B cell (primary cell): ENCODE measurements at regions not wholly inside any gene's neighbourhood (a gene's known extent, or its start where the extent isn't known, plus 50 kb on each side); places are given as distances from the start of the nearest gene placed in this dataset.

Experiments used
- EZH2 ChIP-seq: IDR thresholded peaks from 2 replicates; pipeline ENCODE4 v1.6.1; 2012; ENCODE audit warnings: borderline replicate concordance, low read depth, mild to moderate bottlenecking, moderate library complexity, low read length; ENCODE audit not compliant: insufficient read depth, poor library complexity, severe bottlenecking
- TF ChIP-seq, protein P1 (sequence below): fragments of 200-600 bp; IDR thresholded peaks from one replicate; pipeline ENCODE4 v1.8.0; 2022; ENCODE audit warnings: antibody characterized with exemption, mild to moderate bottlenecking

GRCh38 chr3:168424059-168424734 lies 328.5 kb upstream of the GOLIM4 start:
- TF ChIP-seq, protein P1, sequence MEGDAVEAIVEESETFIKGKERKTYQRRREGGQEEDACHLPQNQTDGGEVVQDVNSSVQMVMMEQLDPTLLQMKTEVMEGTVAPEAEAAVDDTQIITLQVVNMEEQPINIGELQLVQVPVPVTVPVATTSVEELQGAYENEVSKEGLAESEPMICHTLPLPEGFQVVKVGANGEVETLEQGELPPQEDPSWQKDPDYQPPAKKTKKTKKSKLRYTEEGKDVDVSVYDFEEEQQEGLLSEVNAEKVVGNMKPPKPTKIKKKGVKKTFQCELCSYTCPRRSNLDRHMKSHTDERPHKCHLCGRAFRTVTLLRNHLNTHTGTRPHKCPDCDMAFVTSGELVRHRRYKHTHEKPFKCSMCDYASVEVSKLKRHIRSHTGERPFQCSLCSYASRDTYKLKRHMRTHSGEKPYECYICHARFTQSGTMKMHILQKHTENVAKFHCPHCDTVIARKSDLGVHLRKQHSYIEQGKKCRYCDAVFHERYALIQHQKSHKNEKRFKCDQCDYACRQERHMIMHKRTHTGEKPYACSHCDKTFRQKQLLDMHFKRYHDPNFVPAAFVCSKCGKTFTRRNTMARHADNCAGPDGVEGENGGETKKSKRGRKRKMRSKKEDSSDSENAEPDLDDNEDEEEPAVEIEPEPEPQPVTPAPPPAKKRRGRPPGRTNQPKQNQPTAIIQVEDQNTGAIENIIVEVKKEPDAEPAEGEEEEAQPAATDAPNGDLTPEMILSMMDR = no peak
- no peak for TF ChIP-seq EZH2
